GM23338 (cell line): ENCODE measurements at regions not wholly inside any gene's neighbourhood (a gene's known extent, or its start where the extent isn't known, plus 50 kb on each side); places are given as distances from the start of the nearest gene placed in this dataset.

ENCODE experiments used
- ATAC-seq: fragments of 200-7000 bp; cut with Tn5 transposase; 3 replicates; pipeline ENCODE4 v1.9.1; 2020
- DNase-seq: peaks from one replicate; pipeline ENCODE4 v3.0.0-alpha.2; 2015; ENCODE audit warnings: low spot score
- H2AFZ ChIP-seq: fragments of 200-600 bp; sonication (generic); 2 replicates; pipeline ENCODE4 v1.8.0; 2016; ENCODE audit warnings: antibody characterized with exemption, mild to moderate bottlenecking, moderate library complexity
- H3F3A ChIP-seq: fragments of 200-600 bp; sonication (generic); replicated peaks from 2 replicates; pipeline ENCODE4 v1.8.0; 2017; ENCODE audit warnings: antibody characterized with exemption, mixed run types, low read depth
- H3K27ac ChIP-seq: fragments of 200-600 bp; sonication (generic); 2 replicates; pipeline ENCODE4 v1.6.1; 2016; ENCODE audit warnings: low read depth
- H3K27me3 ChIP-seq: fragments of 200-600 bp; sonication (generic); 2 replicates; pipeline ENCODE4 v1.8.0; 2016; ENCODE audit warnings: mild to moderate bottlenecking, mixed run types, moderate library complexity; ENCODE audit not compliant: insufficient read depth
- H3K36me3 ChIP-seq: fragments of 200-600 bp; sonication (generic); 2 replicates; pipeline ENCODE4 v1.8.0; 2016; ENCODE audit warnings: mild to moderate bottlenecking; ENCODE audit not compliant: insufficient read depth
- H3K4me1 ChIP-seq: fragments of 200-600 bp; sonication (generic); 2 replicates; pipeline ENCODE4 v1.8.0; 2016; ENCODE audit warnings: mild to moderate bottlenecking, moderate library complexity; ENCODE audit not compliant: insufficient read depth
- H3K4me2 ChIP-seq: fragments of 200-600 bp; sonication (generic); 2 replicates; pipeline ENCODE4 v1.7.1; 2017; ENCODE audit warnings: mixed run types
- H3K4me3 ChIP-seq: fragments of 200-600 bp; sonication (generic); 2 replicates; pipeline ENCODE4 v1.6.1; 2016; ENCODE audit warnings: mixed run types
- H3K79me2 ChIP-seq: fragments of 200-600 bp; sonication (generic); replicated peaks from 2 replicates; pipeline ENCODE4 v1.8.0; 2017; ENCODE audit warnings: mild to moderate bottlenecking; ENCODE audit not compliant: insufficient read depth
- H3K9me2 ChIP-seq: fragments of 200-600 bp; sonication (generic); 2 replicates; pipeline ENCODE4 v1.8.0; 2017; ENCODE audit not compliant: insufficient read depth
- H4K20me1 ChIP-seq: fragments of 200-600 bp; sonication (generic); replicated peaks from 2 replicates; pipeline ENCODE4 v1.8.0; 2017; ENCODE audit warnings: mild to moderate bottlenecking; ENCODE audit not compliant: insufficient read depth
- H3K27ac Mint-ChIP-seq: 2 replicates; pipeline ENCODE4 v1.8.0; 2020; ENCODE audit warnings: inconsistent platforms, mild to moderate bottlenecking, moderate library complexity, mixed read lengths
- H3K27me3 Mint-ChIP-seq: 3 replicates; pipeline ENCODE4 v1.8.0; 2022; ENCODE audit warnings: low read depth, mild to moderate bottlenecking, moderate library complexity, mixed read lengths, inconsistent platforms; ENCODE audit not compliant: insufficient read depth, poor library complexity
- H3K36me3 Mint-ChIP-seq: 3 replicates; pipeline ENCODE4 v1.8.0; 2021; ENCODE audit warnings: low read depth, mild to moderate bottlenecking, inconsistent platforms, moderate library complexity, mixed read lengths
- H3K4me1 Mint-ChIP-seq: 3 replicates; pipeline ENCODE4 v1.8.0; 2020; ENCODE audit warnings: mild to moderate bottlenecking, inconsistent platforms, mixed read lengths
- H3K4me3 Mint-ChIP-seq: 3 replicates; pipeline ENCODE4 v1.8.0; 2021; ENCODE audit warnings: moderate library complexity, mild to moderate bottlenecking, inconsistent platforms, mixed read lengths
- H3K9me3 Mint-ChIP-seq: 3 replicates; pipeline ENCODE4 v1.8.0; 2020; ENCODE audit warnings: moderate library complexity, mild to moderate bottlenecking, inconsistent platforms, mixed read lengths
- CREB1 ChIP-seq: fragments of 250-450 bp; sonication (Bioruptor Pico); IDR thresholded peaks from 2 replicates; pipeline ENCODE4 v1.5.0; 2020; ENCODE audit warnings: low read depth, mild to moderate bottlenecking, moderate library complexity
- ETS1 ChIP-seq: IDR thresholded peaks from 2 replicates; pipeline ENCODE4 v1.6.1; 2016; ENCODE audit warnings: antibody characterized with exemption
- EZH2 ChIP-seq: fragments of 200-600 bp; sonication (generic); IDR thresholded peaks from one replicate; pipeline ENCODE4 v1.8.0; 2017; ENCODE audit warnings: antibody characterized with exemption, mild to moderate bottlenecking, low read depth; ENCODE audit not compliant: unreplicated experiment
- EZH2phosphoT487 ChIP-seq: fragments of 200-600 bp; sonication (generic); IDR thresholded peaks from one replicate; pipeline ENCODE4 v1.8.1; 2018; ENCODE audit warnings: antibody characterized with exemption; ENCODE audit not compliant: unreplicated experiment
- JUNB ChIP-seq: IDR thresholded peaks from one replicate; pipeline ENCODE4 v1.6.1; 2016; ENCODE audit warnings: antibody characterized with exemption; ENCODE audit not compliant: unreplicated experiment
- NANOG ChIP-seq: IDR thresholded peaks from 2 replicates; pipeline ENCODE4 v1.6.1; 2016; ENCODE audit warnings: antibody characterized with exemption, borderline replicate concordance
- POLR2AphosphoS5 ChIP-seq: IDR thresholded peaks from 2 replicates; pipeline ENCODE4 v1.6.1; 2016; ENCODE audit warnings: antibody characterized with exemption, low read depth
- REST ChIP-seq: IDR thresholded peaks from one replicate; pipeline ENCODE4 v1.6.1; 2018; ENCODE audit warnings: antibody characterized with exemption; ENCODE audit not compliant: unreplicated experiment
- STAT1 ChIP-seq: IDR thresholded peaks from one replicate; pipeline ENCODE4 v1.6.1; 2016; ENCODE audit warnings: antibody characterized with exemption; ENCODE audit not compliant: unreplicated experiment
- ZNF114 ChIP-seq: fragments of 250-450 bp; sonication (Bioruptor Pico); IDR thresholded peaks from 2 replicates; pipeline ENCODE4 v1.5.0; 2020; ENCODE audit warnings: mild to moderate bottlenecking, moderate library complexity
- ZNF462 ChIP-seq: fragments of 250-450 bp; sonication (Bioruptor Pico); IDR thresholded peaks from 2 replicates; pipeline ENCODE4 v1.5.0; 2020; ENCODE audit warnings: mild to moderate bottlenecking, moderate library complexity
- TF ChIP-seq, protein P1 (sequence below), 2 experiments: fragments of 200-600 bp in 1 of 2; sonication (generic) in 1 of 2; conservative IDR thresholded peaks; 2 replicates each; pipeline versions ENCODE4 v1.5.1 to v1.6.1; 2016 to 2017; ENCODE audit warnings: antibody characterized with exemption in 2 of 2, low read depth in 2 of 2, mild to moderate bottlenecking in 2 of 2, moderate library complexity in 1 of 2

GRCh38 chr1:244297087-244297486 is 154.6 kb downstream of the ADSS2 start:
- no peaks in the 10 kb centered on the region for H3K27me3 ChIP-seq
- H3K4me1 ChIP-seq = no peaks in the 10 kb centered on the region
- no peaks in the 10 kb centered on the region for H4K20me1 ChIP-seq
- H3K9me2 ChIP-seq = no peaks in the 10 kb centered on the region
- TF ChIP-seq ZNF114 (CRISPR knock-in tag) (no peak), STAT1 (no peak), EZH2phosphoT487 (no peak), POLR2AphosphoS5 (no peak), CREB1 (CRISPR knock-in tag) (no peak), NANOG (no peak), REST (no peak), JUNB (no peak), EZH2 (no peak), ETS1 (no peak), ZNF462 (CRISPR knock-in tag) (no peak)
- TF ChIP-seq, protein P1, sequence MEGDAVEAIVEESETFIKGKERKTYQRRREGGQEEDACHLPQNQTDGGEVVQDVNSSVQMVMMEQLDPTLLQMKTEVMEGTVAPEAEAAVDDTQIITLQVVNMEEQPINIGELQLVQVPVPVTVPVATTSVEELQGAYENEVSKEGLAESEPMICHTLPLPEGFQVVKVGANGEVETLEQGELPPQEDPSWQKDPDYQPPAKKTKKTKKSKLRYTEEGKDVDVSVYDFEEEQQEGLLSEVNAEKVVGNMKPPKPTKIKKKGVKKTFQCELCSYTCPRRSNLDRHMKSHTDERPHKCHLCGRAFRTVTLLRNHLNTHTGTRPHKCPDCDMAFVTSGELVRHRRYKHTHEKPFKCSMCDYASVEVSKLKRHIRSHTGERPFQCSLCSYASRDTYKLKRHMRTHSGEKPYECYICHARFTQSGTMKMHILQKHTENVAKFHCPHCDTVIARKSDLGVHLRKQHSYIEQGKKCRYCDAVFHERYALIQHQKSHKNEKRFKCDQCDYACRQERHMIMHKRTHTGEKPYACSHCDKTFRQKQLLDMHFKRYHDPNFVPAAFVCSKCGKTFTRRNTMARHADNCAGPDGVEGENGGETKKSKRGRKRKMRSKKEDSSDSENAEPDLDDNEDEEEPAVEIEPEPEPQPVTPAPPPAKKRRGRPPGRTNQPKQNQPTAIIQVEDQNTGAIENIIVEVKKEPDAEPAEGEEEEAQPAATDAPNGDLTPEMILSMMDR (conservative IDR thresholded peaks at IDR 0.05; ENCODE audit: low read depth in 2 of 2) = no peak
- no peaks in the 10 kb centered on the region for H3K36me3 ChIP-seq
- H3K4me3 ChIP-seq = no peak overlapping the region
- no peaks in the 10 kb centered on the region for H3K36me3 Mint-ChIP-seq
- no peak overlapping the region for H3K27ac ChIP-seq
- H3K27me3 Mint-ChIP-seq = peaks cover 2% of the 10 kb centered on the region
- no peak overlapping the region for H2AFZ ChIP-seq
- DNase-seq (no peak), ATAC-seq (no peak)
- H3F3A ChIP-seq = no peaks in the 10 kb centered on the region
- H3K4me1 Mint-ChIP-seq = peaks cover 4% of the 10 kb centered on the region; the same call in 1 of the 3 replicates
- no peaks in the 10 kb centered on the region for H3K9me3 Mint-ChIP-seq
- H3K27ac Mint-ChIP-seq = no peak overlapping the region
- H3K4me3 Mint-ChIP-seq = no peak overlapping the region
- no peaks in the 10 kb centered on the region for H3K79me2 ChIP-seq
- no peak overlapping the region for H3K4me2 ChIP-seq
